Fibroblast of lung (primary cell): ENCODE measurements at regions not wholly inside any gene's neighbourhood (a gene's known extent, or its start where the extent isn't known, plus 50 kb on each side); places are given as distances from the start of the nearest gene placed in this dataset.

ENCODE experiments used
- CTCF ChIP-seq, 2 donors: IDR thresholded peaks in 1 of 2; conservative IDR thresholded peaks in 1 of 2; 1 replicate in 1 of 2; 2 replicates in 1 of 2; pipeline ENCODE4 v1.5.1; 2011 to 2012; ENCODE audit warnings: low read length in 2 of 2, control low read depth in 1 of 2, inconsistent platforms in 1 of 2, low read depth in 1 of 2, mild to moderate bottlenecking in 1 of 2
- EZH2 ChIP-seq: IDR thresholded peaks from 2 replicates; pipeline ENCODE4 v1.5.1; 2012; ENCODE audit warnings: low read length, control low read depth, mild to moderate bottlenecking; ENCODE audit errors: missing control alignments

- no peak for TF ChIP-seq CTCF (conservative IDR thresholded peaks at IDR 0.05 in 1 of 2, IDR thresholded peaks at IDR 0.05 in 1 of 2; ENCODE audit: low read depth in 1 of 2, low read length in 2 of 2)
- TF ChIP-seq EZH2, result no peak
Measured at GRCh38 chr14:103189481-103190470, 66.5 kb downstream of the TNFAIP2 start.
